ENCODE measurements at regions not wholly inside any gene's neighbourhood (a gene's known extent, or its start where the extent isn't known, plus 50 kb on each side); places are given as distances from the start of the nearest gene placed in this dataset.

DNA sequence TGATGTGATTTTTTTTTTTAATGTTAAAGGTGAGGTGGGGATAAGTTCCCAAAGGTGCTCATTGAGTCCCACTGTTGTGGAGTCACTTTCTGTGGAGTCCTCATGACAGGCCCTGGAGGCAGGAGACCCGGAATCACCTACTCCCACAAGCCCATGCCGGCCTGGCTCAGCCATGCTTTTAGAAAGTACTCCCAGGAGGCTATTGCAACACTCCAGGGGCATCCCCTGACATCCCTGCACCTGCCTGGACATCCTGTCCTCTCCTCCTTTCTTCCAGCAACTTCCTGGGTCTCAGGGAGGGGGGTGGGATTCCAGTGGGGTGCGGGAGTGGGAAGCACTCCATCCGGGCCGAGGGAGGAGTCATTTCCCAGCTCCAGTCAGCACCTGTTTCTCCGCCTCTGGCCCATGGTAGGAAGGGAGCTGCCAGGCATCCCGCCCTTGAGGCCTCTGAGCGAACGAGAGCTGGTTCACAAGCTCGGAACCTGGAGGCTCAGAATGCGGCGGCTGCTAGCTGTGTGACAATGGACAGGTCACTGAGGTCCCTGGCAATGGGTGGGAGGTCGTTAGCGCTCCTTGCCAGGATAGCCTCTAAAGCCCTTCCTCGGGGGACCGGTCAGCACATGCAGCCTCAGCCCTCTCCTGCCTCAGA, 163.9 kb upstream of the ID2 start:
- TF ChIP-seq, protein P1, sequence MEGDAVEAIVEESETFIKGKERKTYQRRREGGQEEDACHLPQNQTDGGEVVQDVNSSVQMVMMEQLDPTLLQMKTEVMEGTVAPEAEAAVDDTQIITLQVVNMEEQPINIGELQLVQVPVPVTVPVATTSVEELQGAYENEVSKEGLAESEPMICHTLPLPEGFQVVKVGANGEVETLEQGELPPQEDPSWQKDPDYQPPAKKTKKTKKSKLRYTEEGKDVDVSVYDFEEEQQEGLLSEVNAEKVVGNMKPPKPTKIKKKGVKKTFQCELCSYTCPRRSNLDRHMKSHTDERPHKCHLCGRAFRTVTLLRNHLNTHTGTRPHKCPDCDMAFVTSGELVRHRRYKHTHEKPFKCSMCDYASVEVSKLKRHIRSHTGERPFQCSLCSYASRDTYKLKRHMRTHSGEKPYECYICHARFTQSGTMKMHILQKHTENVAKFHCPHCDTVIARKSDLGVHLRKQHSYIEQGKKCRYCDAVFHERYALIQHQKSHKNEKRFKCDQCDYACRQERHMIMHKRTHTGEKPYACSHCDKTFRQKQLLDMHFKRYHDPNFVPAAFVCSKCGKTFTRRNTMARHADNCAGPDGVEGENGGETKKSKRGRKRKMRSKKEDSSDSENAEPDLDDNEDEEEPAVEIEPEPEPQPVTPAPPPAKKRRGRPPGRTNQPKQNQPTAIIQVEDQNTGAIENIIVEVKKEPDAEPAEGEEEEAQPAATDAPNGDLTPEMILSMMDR (IDR thresholded peaks at IDR 0.05) = no peak
- no peak for TF ChIP-seq POLR2A (IDR thresholded peaks at IDR 0.05)
